WTC11 (cell line): ENCODE measurements at regions not wholly inside any gene's neighbourhood (a gene's known extent, or its start where the extent isn't known, plus 50 kb on each side); places are given as distances from the start of the nearest gene placed in this dataset.
"Not testable (repeated sequence)": the region's sequence is repeated elsewhere in the genome, so short reads cannot be mapped to it uniquely, and the experiment has no call there.

Experiments used
- ATAC-seq: fragments of 200-7000 bp; cut with Tn5 transposase; 2 replicates; pipeline ENCODE4 v1.10.0; 2021; ENCODE audit warnings: mild to moderate bottlenecking, moderate library complexity
- CTCF ChIA-PET: fragments of 300-600 bp; sonication (Branson Sonifier 250); formaldehyde crosslinking; loops from one replicate; lab custom pipeline; 2021; ENCODE audit warnings: antibody characterized with exemption; lab: Charles Lee
- POLR2A ChIA-PET: fragments of 350-600 bp; sonication (Branson Sonifier 250); formaldehyde crosslinking; loops from one replicate; lab custom pipeline; 2021; ENCODE audit warnings: antibody characterized with exemption; lab: Charles Lee
- DNase-seq: peaks from one replicate; pipeline ENCODE4 v3.0.0; 2021; ENCODE audit warnings: low spot score
- H3K27ac Mint-ChIP-seq: 2 replicates; pipeline ENCODE4 v1.8.0; 2021; ENCODE audit warnings: mixed read lengths
- H3K27me3 Mint-ChIP-seq: 2 replicates; pipeline ENCODE4 v1.8.0; 2021; ENCODE audit warnings: low read depth, mild to moderate bottlenecking, moderate library complexity, mixed read lengths
- H3K36me3 Mint-ChIP-seq: 2 replicates; pipeline ENCODE4 v1.8.0; 2021; ENCODE audit warnings: mixed read lengths
- H3K4me1 Mint-ChIP-seq: 2 replicates; pipeline ENCODE4 v1.8.0; 2022; ENCODE audit warnings: mixed read lengths
- H3K4me3 Mint-ChIP-seq: 2 replicates; pipeline ENCODE4 v1.8.0; 2021; ENCODE audit warnings: mild to moderate bottlenecking, moderate library complexity, mixed read lengths
- H3K9me3 Mint-ChIP-seq: 2 replicates; pipeline ENCODE4 v1.8.0; 2021; ENCODE audit warnings: mixed read lengths
- ATF2 ChIP-seq: sonication (generic); formaldehyde crosslinking; IDR thresholded peaks from 2 replicates; pipeline ENCODE4 v1.8.1; 2022; ENCODE audit warnings: low read depth, missing genetic modification reagents, borderline replicate concordance
- GRHL2 ChIP-seq: fragments of 250-450 bp; sonication (Bioruptor Pico); IDR thresholded peaks from 2 replicates; pipeline ENCODE4 v1.8.0; 2022; ENCODE audit warnings: mild to moderate bottlenecking, moderate library complexity; ENCODE audit not compliant: insufficient replicate concordance, severe bottlenecking
- HMGXB4 ChIP-seq: sonication (generic); formaldehyde crosslinking; IDR thresholded peaks from 2 replicates; pipeline ENCODE4 v1.8.1; 2023; ENCODE audit warnings: mild to moderate bottlenecking, moderate library complexity, missing genetic modification reagents
- JUN ChIP-seq: sonication (generic); formaldehyde crosslinking; IDR thresholded peaks from 2 replicates; pipeline ENCODE4 v1.8.0; 2023; ENCODE audit warnings: mild to moderate bottlenecking, missing genetic modification reagents
- KAT7 ChIP-seq: sonication (generic); formaldehyde crosslinking; IDR thresholded peaks from 2 replicates; pipeline ENCODE4 v1.8.1; 2023; ENCODE audit warnings: missing genetic modification reagents, mild to moderate bottlenecking, borderline replicate concordance
- MAX ChIP-seq: sonication (generic); formaldehyde crosslinking; IDR thresholded peaks from 2 replicates; pipeline ENCODE4 v1.8.0; 2022; ENCODE audit warnings: mild to moderate bottlenecking, missing genetic modification reagents
- MLX ChIP-seq: sonication (generic); formaldehyde crosslinking; IDR thresholded peaks from 2 replicates; pipeline ENCODE4 v1.8.1; 2023; ENCODE audit warnings: mild to moderate bottlenecking, missing genetic modification reagents, moderate library complexity
- NFE2L1 ChIP-seq: sonication (generic); formaldehyde crosslinking; IDR thresholded peaks from 2 replicates; pipeline ENCODE4 v1.8.1; 2023; ENCODE audit warnings: missing genetic modification reagents
- RELA ChIP-seq: sonication (generic); formaldehyde crosslinking; IDR thresholded peaks from 2 replicates; pipeline ENCODE4 v1.8.1; 2022; ENCODE audit warnings: missing genetic modification reagents, mild to moderate bottlenecking, borderline replicate concordance
- RORB ChIP-seq: fragments of 250-450 bp; sonication (Bioruptor Pico); IDR thresholded peaks from 2 replicates; pipeline ENCODE4 v1.9.0; 2021; ENCODE audit warnings: mild to moderate bottlenecking
- SP1 ChIP-seq: sonication (generic); formaldehyde crosslinking; conservative IDR thresholded peaks from 2 replicates; pipeline ENCODE4 v1.8.1; 2022; ENCODE audit warnings: missing genetic modification reagents
- ZNF138 ChIP-seq: sonication (generic); formaldehyde crosslinking; conservative IDR thresholded peaks from 2 replicates; pipeline ENCODE4 v1.8.1; 2022; ENCODE audit warnings: mild to moderate bottlenecking, moderate library complexity, missing genetic modification reagents
- ZNF263 ChIP-seq: sonication (generic); formaldehyde crosslinking; IDR thresholded peaks from 2 replicates; pipeline ENCODE4 v1.8.1; 2022; ENCODE audit warnings: low read depth, mild to moderate bottlenecking, moderate library complexity, missing genetic modification reagents
- ZNF416 ChIP-seq: fragments of 250-450 bp; sonication (Bioruptor Pico); IDR thresholded peaks from 2 replicates; pipeline ENCODE4 v1.9.0; 2021; ENCODE audit warnings: mild to moderate bottlenecking, inconsistent platforms
- ZNF512 ChIP-seq: sonication (generic); formaldehyde crosslinking; IDR thresholded peaks from 2 replicates; pipeline ENCODE4 v1.8.1; 2022; ENCODE audit warnings: missing genetic modification reagents, borderline replicate concordance
- ZNF532 ChIP-seq: fragments of 250-450 bp; sonication (Bioruptor Pico); IDR thresholded peaks from 2 replicates; pipeline ENCODE4 v1.9.0; 2021; ENCODE audit warnings: mild to moderate bottlenecking, borderline replicate concordance
- ZNF671 ChIP-seq: fragments of 250-450 bp; sonication (Bioruptor Pico); IDR thresholded peaks from 2 replicates; pipeline ENCODE4 v1.8.0; 2021; ENCODE audit warnings: mild to moderate bottlenecking

- POLR2A ChIA-PET, H3K4me3 Mint-ChIP-seq, DNase-seq, H3K36me3 Mint-ChIP-seq, H3K27ac Mint-ChIP-seq, H3K27me3 Mint-ChIP-seq, CTCF ChIA-PET, ATAC-seq, H3K4me1 Mint-ChIP-seq: not testable (repeated sequence)
- peaks cover 13% of the 10 kb centered on the region for H3K9me3 Mint-ChIP-seq
Measured at GRCh38 chr16:22609798-22610197, 99.1 kb downstream of the NPIPB5 start.

GRCh38 chr16:22611128-22611527 is 100.4 kb downstream of the NPIPB5 start:
- DNase-seq, H3K36me3 Mint-ChIP-seq, H3K4me3 Mint-ChIP-seq, POLR2A ChIA-PET, H3K4me1 Mint-ChIP-seq, H3K27me3 Mint-ChIP-seq, CTCF ChIA-PET, H3K27ac Mint-ChIP-seq, ATAC-seq: not testable (repeated sequence)
- H3K9me3 Mint-ChIP-seq: peaks cover 14% of the 10 kb centered on the region

GRCh38 chr16:22614271-22614947 is 103.7 kb downstream of the NPIPB5 start:
- ATAC-seq: no peak
- no peak overlapping the region for H3K4me3 Mint-ChIP-seq
- ChIA-PET CTCF (no interaction called here), POLR2A (no interaction called here)
- no peak for TF ChIP-seq RORB
- TF ChIP-seq ZNF532 (CRISPR knock-in tag): no peak
- no peak for TF ChIP-seq SP1 (CRISPR knock-in tag)
- TF ChIP-seq ATF2 (CRISPR knock-in tag): no peak
- TF ChIP-seq HMGXB4 (CRISPR knock-in tag): no peak
- TF ChIP-seq ZNF671: no peak
- TF ChIP-seq ZNF416: no peak
- no peak for TF ChIP-seq KAT7 (CRISPR knock-in tag)
- no peak for TF ChIP-seq MLX
- TF ChIP-seq JUN: no peak
- TF ChIP-seq MAX: no peak
- TF ChIP-seq GRHL2 (CRISPR knock-in tag): no peak
- TF ChIP-seq RELA: no peak
- no peak for TF ChIP-seq ZNF263 (CRISPR knock-in tag)
- TF ChIP-seq ZNF512: no peak
- TF ChIP-seq NFE2L1 (CRISPR knock-in tag): no peak
- TF ChIP-seq ZNF138 (CRISPR knock-in tag): no peak
- H3K4me1 Mint-ChIP-seq: peaks cover 4% of the 10 kb centered on the region; the same call in 1 of the 2 replicates
- no peaks in the 10 kb centered on the region for H3K27me3 Mint-ChIP-seq
- peaks cover 14% of the 10 kb centered on the region for H3K9me3 Mint-ChIP-seq
- peaks cover 4% of the 10 kb centered on the region; the same call in 1 of the 2 replicates for H3K36me3 Mint-ChIP-seq
- DNase-seq: no peak
- H3K27ac Mint-ChIP-seq: no peak overlapping the region
